ENCODE measurements at regions not wholly inside any gene's neighbourhood (a gene's known extent, or its start where the extent isn't known, plus 50 kb on each side); places are given as distances from the start of the nearest gene placed in this dataset.

DNA sequence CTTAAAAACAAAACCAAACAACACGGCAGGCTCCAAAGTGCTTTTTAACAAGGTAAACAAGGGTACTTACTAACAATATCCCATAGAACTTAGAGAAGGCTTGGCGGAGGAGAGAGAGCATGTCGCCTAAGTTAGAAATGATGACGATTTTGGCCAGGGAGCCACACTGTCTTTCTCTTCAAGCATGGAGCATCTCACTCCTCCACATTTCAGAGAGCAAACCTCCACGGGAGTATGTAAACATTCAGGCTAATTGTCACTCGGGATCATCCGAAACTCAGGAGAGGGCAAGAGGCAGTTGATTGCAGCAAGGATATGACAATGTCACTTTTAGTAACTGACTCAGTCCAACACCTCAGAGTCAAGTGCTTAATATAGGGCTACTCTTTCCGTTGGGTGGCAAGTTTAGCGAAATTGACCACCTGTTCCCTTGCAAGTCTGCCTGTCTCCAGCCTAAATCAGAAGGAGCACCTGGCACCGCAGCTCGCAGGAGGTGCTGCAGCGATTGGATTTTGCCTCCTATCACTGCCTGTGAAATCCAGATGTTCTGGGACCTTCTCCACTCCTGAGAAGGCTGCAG, 65.8 kb upstream of the RPS6KA2 start:
- DNase-seq (ENCODE audit: low spot score) = no peak

DNA sequence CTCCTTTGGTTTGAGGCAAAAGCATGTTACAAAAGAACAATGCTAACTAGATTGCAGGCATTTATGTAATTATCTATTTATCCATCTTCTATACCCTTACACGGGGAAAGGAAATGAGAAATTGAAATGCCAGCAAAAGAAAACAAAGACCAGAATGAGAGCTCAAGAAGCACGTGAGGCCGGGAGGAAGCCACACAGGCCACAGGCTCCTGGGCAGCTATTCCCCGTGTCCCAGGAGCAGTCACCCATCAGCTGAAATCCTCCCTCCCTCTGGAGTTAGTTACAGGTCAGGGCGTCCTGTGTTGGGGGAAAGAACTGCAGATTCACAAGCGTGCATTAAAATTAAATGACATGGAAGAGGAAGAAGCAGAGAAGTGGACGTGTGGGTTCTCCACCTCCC, 64.7 kb upstream of the RPS6KA2 start:
- no peak for DNase-seq (ENCODE audit: low spot score)

GRCh38 chr6:166691199-166691598, 64.1 kb upstream of the RPS6KA2 start:
- no peak for DNase-seq (ENCODE audit: low spot score)

DNA sequence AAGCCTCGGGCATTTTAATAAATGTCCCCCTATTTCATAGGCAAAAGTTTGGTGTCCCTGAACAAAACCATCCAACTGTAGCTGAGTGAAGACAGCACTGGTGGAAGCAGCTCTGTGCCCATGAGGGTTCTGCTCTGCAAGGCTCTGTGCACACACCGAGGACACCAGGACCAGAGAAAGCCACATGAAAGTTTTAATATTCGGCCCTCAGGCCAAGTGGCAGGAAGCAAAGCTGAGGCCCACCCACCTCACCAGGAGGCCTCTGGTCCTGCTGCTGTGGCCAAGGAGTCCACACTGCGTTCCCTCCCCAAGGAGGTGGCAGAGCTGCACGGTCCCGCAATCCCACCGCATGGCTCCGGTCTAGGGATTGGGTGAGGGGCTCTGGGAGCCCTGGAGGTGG, 62.6 kb upstream of the RPS6KA2 start:
- DNase-seq (ENCODE audit: low spot score) = no peak

- DNase-seq (ENCODE audit: low spot score) = no peak
These were observed 61.9 kb upstream of the RPS6KA2 start for GRCh38 chr6:166688901-166689300.

DNA sequence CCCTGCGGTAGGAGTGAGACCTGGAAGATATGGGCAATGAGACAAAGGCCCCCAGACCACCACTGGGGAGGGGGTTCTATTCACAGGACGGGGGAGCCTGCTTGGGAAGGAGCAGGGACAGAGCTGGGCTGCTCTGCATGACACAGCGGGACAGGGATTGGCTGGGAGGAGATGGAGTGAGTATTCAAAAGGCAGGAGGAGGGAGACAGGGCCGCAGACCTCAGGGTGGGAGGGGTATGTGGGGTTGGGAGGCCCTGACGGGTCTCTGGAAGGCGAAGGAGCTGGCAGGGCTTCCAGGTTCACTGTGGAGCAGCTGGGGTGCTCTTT, 60.8 kb upstream of the RPS6KA2 start:
- DNase-seq (ENCODE audit: low spot score) = peak; percentile 61

- no peak for DNase-seq (ENCODE audit: low spot score)
These were observed 60.2 kb upstream of the RPS6KA2 start for GRCh38 chr6:166687070-166687878.

- DNase-seq (ENCODE audit: low spot score) = no peak
These were observed 59.3 kb upstream of the RPS6KA2 start for GRCh38 chr6:166686317-166686716.

DNA sequence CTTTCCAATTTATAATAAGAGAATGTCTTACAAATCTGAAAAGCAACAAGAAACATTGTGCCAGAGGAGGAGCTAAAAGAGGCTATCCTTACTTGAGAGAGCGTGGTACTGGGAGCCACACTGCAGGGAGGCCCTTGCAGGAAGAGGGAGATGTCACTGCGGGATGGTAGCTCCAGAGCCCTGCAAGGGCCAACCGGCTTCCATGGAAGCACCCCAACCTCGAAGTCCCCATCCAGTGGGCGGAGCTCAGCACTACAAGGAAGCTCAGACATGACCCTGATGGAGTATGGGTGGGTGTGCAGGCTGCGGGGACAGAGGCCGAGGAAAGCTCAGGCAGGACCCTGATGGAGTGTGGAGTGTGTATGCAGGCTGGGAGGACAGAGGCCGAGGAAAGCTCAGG, 57.8 kb upstream of the RPS6KA2 start:
- DNase-seq (ENCODE audit: low spot score) = no peak

GRCh38 chr6:166684170-166684569, 57.1 kb upstream of the RPS6KA2 start:
- DNase-seq (ENCODE audit: low spot score) = no peak

GRCh38 chr6:166683477-166683876, 56.4 kb upstream of the RPS6KA2 start:
- no peak for DNase-seq (ENCODE audit: low spot score)

- DNase-seq (ENCODE audit: low spot score) = no peak
These were observed 52.5 kb upstream of the RPS6KA2 start for GRCh38 chr6:166679566-166679965.

GRCh38 chr6:166678426-166678825, 51.4 kb upstream of the RPS6KA2 start:
- DNase-seq (ENCODE audit: low spot score) = no peak

GRCh38 chr6:166677941-166678340, 50.9 kb upstream of the RPS6KA2 start:
- DNase-seq (ENCODE audit: low spot score) = no peak

Data from ecto neural progenitor cell (in vitro differentiated cells).